A673 (cell line): ENCODE measurements at regions not wholly inside any gene's neighbourhood (a gene's known extent, or its start where the extent isn't known, plus 50 kb on each side); places are given as distances from the start of the nearest gene placed in this dataset.

Source experiments
- BruUV-seq: library from RNA; stranded (reverse); fragments of 400-500 nt; replicated peaks from 2 replicates; lab custom pipeline; 2021; lab: Mats Ljungman, UMichigan
- CTCF ChIA-PET: fragments of 300-600 bp; sonication (Branson Sonifier 250); formaldehyde crosslinking; loops from one replicate; lab custom pipeline; 2022; ENCODE audit warnings: antibody characterized with exemption; lab: Charles Lee
- POLR2A ChIA-PET: fragments of 300-600 bp; sonication (Branson Sonifier 250); formaldehyde crosslinking; loops from one replicate; lab custom pipeline; 2022; ENCODE audit warnings: antibody characterized with exemption; ENCODE audit not compliant: low non-redundant PET; lab: Charles Lee
- DNase-seq: peaks from one replicate; pipeline ENCODE4 v3.0.0-alpha.2; 2015; ENCODE audit warnings: low spot score
- H3K27ac ChIP-seq: fragments of 200-600 bp; sonication (generic); 2 replicates; pipeline ENCODE4 v1.5.1; 2016; ENCODE audit warnings: mixed run types, low read depth, mild to moderate bottlenecking, mixed read lengths, antibody characterized with exemption, low read length; ENCODE audit not compliant: poor library complexity, severe bottlenecking
- H3K27me3 ChIP-seq: fragments of 200-600 bp; sonication (generic); replicated peaks from 2 replicates; pipeline ENCODE4 v1.6.1; 2017; ENCODE audit warnings: mixed run types, low read depth, mild to moderate bottlenecking, mixed read lengths, antibody characterized with exemption, low read length; ENCODE audit not compliant: insufficient read depth, poor library complexity
- H3K36me3 ChIP-seq: fragments of 200-600 bp; sonication (generic); 2 replicates; pipeline ENCODE4 v1.6.1; 2016; ENCODE audit warnings: mixed run types, mild to moderate bottlenecking, mixed read lengths, antibody characterized with exemption, low read length; ENCODE audit not compliant: insufficient read depth, poor library complexity, severe bottlenecking
- H3K4me1 ChIP-seq: fragments of 200-600 bp; sonication (generic); 2 replicates; pipeline ENCODE4 v1.6.1; 2017; ENCODE audit warnings: mixed run types, mild to moderate bottlenecking, mixed read lengths, antibody characterized with exemption, low read length; ENCODE audit not compliant: insufficient read depth, poor library complexity, severe bottlenecking
- H3K4me3 ChIP-seq: fragments of 200-600 bp; sonication (generic); 2 replicates; pipeline ENCODE4 v1.5.1; 2016; ENCODE audit warnings: low read depth, mixed run types, mild to moderate bottlenecking, mixed read lengths, low read length; ENCODE audit not compliant: poor library complexity, severe bottlenecking
- H3K9me3 ChIP-seq: fragments of 200-600 bp; sonication (generic); 2 replicates; pipeline ENCODE4 v1.6.1; 2016; ENCODE audit warnings: mixed run types, low read depth, mild to moderate bottlenecking, mixed read lengths, antibody characterized with exemption, low read length; ENCODE audit not compliant: poor library complexity, severe bottlenecking
- CTCF ChIP-seq: fragments of 300-800, 200-600 bp; sonication (generic); conservative IDR thresholded peaks from 2 replicates; pipeline ENCODE4 v1.5.1; 2017; ENCODE audit warnings: low read depth, mild to moderate bottlenecking, antibody characterized with exemption, low read length, moderate library complexity, mixed read lengths
- EZH2 ChIP-seq: fragments of 200-600 bp; sonication (generic); IDR thresholded peaks from 2 replicates; pipeline ENCODE4 v1.6.1; 2017; ENCODE audit warnings: borderline replicate concordance, low read depth, mild to moderate bottlenecking, mixed read lengths, antibody characterized with exemption, low read length; ENCODE audit not compliant: poor library complexity, severe bottlenecking
- intact Hi-C: fragments of 100-400 bp; cut with micrococcal nuclease; formaldehyde crosslinking; loops from one replicate; pipeline ENCODE4 v1.10.0; 2022; ENCODE audit not compliant: unreplicated experiment

DNA sequence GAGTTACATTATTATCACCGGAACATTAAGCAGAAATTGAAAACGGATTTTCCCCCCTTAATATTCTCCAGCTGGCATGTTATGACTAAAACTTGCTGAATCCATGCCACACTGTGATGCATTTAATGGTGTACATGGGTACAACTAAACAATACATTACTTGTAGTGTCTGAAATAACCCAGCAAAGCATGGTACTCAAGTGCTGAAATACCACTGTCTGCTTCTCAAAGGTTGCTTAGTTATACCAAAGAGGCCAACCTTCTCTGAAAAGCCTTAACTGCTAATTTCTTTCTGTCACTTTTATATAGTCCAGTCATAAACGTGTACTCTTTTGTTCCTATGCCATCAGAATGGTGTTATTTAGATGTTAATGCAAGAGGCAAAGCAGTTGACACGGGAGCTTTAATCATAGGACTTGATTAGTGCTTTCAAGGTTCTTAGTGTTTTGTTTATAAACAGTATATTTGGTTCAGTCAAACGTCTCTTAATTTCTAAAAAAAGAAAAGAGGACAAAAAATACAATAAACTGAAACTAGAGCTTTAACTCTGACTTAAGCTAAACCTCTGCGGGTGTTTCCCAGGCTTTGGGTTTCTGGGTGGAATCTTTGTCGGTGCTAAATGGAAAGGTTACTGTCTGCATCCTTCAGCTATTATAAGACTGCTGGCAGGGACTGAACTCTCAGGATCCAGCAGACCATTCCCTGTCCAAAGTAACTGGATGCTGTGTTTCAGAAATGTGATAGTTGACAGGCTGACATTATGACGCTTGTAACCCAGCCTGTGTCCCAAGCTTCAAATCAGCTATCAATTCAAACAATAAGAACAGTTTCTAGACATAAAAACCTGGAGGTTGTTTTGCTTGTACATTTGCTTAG lies 202.6 kb downstream of the PPP1R3A start:
- CTCF ChIA-PET, result no interaction called here
- no peaks in the 10 kb centered on the region for H3K9me3 ChIP-seq
- intact Hi-C loops, result no loop called here

DNA sequence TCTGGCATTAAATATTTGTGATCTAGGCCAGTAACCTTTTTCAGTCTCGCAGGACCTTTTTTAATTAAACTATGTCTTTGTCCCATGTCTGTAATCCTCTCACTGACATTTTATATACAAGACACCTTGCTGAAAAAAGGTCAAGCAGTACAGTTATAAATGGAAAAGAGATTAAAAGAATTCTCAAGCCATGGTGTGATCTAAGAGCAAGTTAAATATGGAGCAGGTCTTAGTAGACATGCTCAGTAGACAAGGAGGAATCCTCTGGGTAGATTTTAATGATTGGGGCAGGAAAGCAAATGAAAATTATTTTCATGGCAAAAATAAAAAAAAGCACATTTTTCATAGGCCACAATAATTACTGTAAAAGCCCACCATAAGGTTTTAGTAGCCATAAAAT lies 203.5 kb downstream of the PPP1R3A start:
- intact Hi-C loops, result no loop called here
- Histone ChIP-seq H3K27me3 (no peaks in the 10 kb centered on the region), H3K27ac (no peak overlapping the region), H3K36me3 (no peaks in the 10 kb centered on the region), H3K4me3 (no peak overlapping the region), H3K4me1 (no peaks in the 10 kb centered on the region), H3K9me3 (no peaks in the 10 kb centered on the region)
- BruUV-seq, result no TSS peak
- ChIA-PET CTCF (no interaction called here), POLR2A (no interaction called here)
- no peak for TF ChIP-seq CTCF
- no peak for TF ChIP-seq EZH2
- DNase-seq, result no peak

More for the DNA sequence above, 202.6 kb downstream of the PPP1R3A start:
- DNase-seq, result no peak
- Histone ChIP-seq H3K27me3 (no peaks in the 10 kb centered on the region), H3K4me1 (no peaks in the 10 kb centered on the region), H3K4me3 (no peak overlapping the region), H3K27ac (no peak overlapping the region), H3K36me3 (no peaks in the 10 kb centered on the region)
- no TSS peak for BruUV-seq
- POLR2A ChIA-PET, result no interaction called here
- TF ChIP-seq CTCF (no peak), EZH2 (no peak)

- Histone ChIP-seq H3K27me3 (no peaks in the 10 kb centered on the region), H3K4me1 (no peaks in the 10 kb centered on the region), H3K9me3 (no peaks in the 10 kb centered on the region), H3K4me3 (no peak overlapping the region), H3K27ac (no peak overlapping the region), H3K36me3 (no peaks in the 10 kb centered on the region)
- intact Hi-C loops, result no loop called here
- peak; percentile 84 for DNase-seq
- no TSS peak for BruUV-seq
- peak; percentile 90 for TF ChIP-seq CTCF
- no peak for TF ChIP-seq EZH2
- CTCF ChIA-PET, result no interaction called here
- POLR2A ChIA-PET, result no interaction called here
These were observed 208.3 kb downstream of the PPP1R3A start for GRCh38 chr7:113710310-113711096.
